Endothelial cell of umbilical vein (primary cell): ENCODE measurements at regions not wholly inside any gene's neighbourhood (a gene's known extent, or its start where the extent isn't known, plus 50 kb on each side); places are given as distances from the start of the nearest gene placed in this dataset.

Source experiments
- BruUV-seq: library from RNA; stranded (reverse); fragments of 400-500 nt; replicated peaks from 2 replicates; lab custom pipeline; 2021; lab: Mats Ljungman, UMichigan
- CTCF ChIA-PET: fragments of 300-600, 350-600 bp; sonication (Branson Sonifier 250); formaldehyde crosslinking; loops from one replicate; lab custom pipeline; 2021; ENCODE audit warnings: antibody characterized with exemption, inconsistent platforms; lab: Charles Lee
- POLR2A ChIA-PET: fragments of 300-600, 350-600 bp; sonication (Branson Sonifier 250); formaldehyde crosslinking; loops from one replicate; lab custom pipeline; 2021; ENCODE audit warnings: antibody characterized with exemption, inconsistent platforms; lab: Charles Lee
- DNase-seq: peaks from one replicate; pipeline ENCODE4 v3.0.0-alpha.2; 2011; ENCODE audit warnings: low read depth, low spot score
- FAIRE-seq: peaks from 2 replicates; lab custom pipeline; 2011; peaks lifted over from hg19 to GRCh38; lab: Jason Lieb, UNC
- H2AFZ ChIP-seq: 2 replicates; pipeline ENCODE4 v1.6.0; 2012; ENCODE audit warnings: low read depth, low read length, control low read depth, inconsistent platforms
- H3K27ac ChIP-seq: 2 replicates; pipeline ENCODE4 v1.5.1; 2011; ENCODE audit warnings: low read depth, mild to moderate bottlenecking, control low read depth, low read length, moderate library complexity; ENCODE audit not compliant: insufficient read depth
- H3K27me3 ChIP-seq, 2 experiments: 2 replicates each; pipeline versions ENCODE4 v1.6.0 to v1.6.1; 2011; ENCODE audit warnings: low read length in 2 of 2, mixed read lengths in 1 of 2; ENCODE audit not compliant: control insufficient read depth in 2 of 2, insufficient read depth in 2 of 2
- H3K36me3 ChIP-seq, 2 experiments: 2 replicates in 1 of 2; 3 replicates in 1 of 2; pipeline ENCODE4 v1.5.1; 2011; ENCODE audit warnings: low read length in 2 of 2, mild to moderate bottlenecking in 1 of 2, moderate library complexity in 1 of 2; ENCODE audit not compliant: control insufficient read depth in 2 of 2, insufficient read depth in 2 of 2; ENCODE audit errors: extremely low read depth in 1 of 2
- H3K4me1 ChIP-seq: 3 replicates; pipeline ENCODE4 v1.5.1; 2011; ENCODE audit warnings: mild to moderate bottlenecking, low read length; ENCODE audit not compliant: control insufficient read depth, insufficient read depth; ENCODE audit errors: extremely low read depth
- H3K4me2 ChIP-seq: 2 replicates; pipeline ENCODE4 v1.6.1; 2011; ENCODE audit warnings: low read length, control low read depth, mixed read lengths; ENCODE audit not compliant: insufficient read depth
- H3K4me3 ChIP-seq, 3 experiments: fragments of 200-600 bp in 1 of 3; sonication (generic), shearing (Covaris generic) in 1 of 3; replicated peaks in 1 of 3; 2 replicates each; pipeline ENCODE4 v1.5.1; 2011 to 2016; ENCODE audit warnings: control low read depth in 3 of 3, low read length in 3 of 3, mild to moderate bottlenecking in 2 of 3, inconsistent platforms in 1 of 3, low read depth in 1 of 3, moderate library complexity in 1 of 3; ENCODE audit not compliant: insufficient read depth in 1 of 3
- H3K79me2 ChIP-seq: 2 replicates; pipeline ENCODE4 v1.6.0; 2012; ENCODE audit warnings: low read length, inconsistent platforms; ENCODE audit not compliant: control insufficient read depth, insufficient read depth
- H3K9ac ChIP-seq: replicated peaks from 2 replicates; pipeline ENCODE3; 2011; ENCODE audit warnings: low read length, control low read depth; ENCODE audit not compliant: insufficient read depth; ENCODE audit errors: extremely low read depth
- H3K9me1 ChIP-seq: replicated peaks from 3 replicates; pipeline ENCODE4 v1.6.0; 2011; ENCODE audit warnings: mild to moderate bottlenecking, low read length; ENCODE audit not compliant: control insufficient read depth, insufficient read depth; ENCODE audit errors: extremely low read depth
- H3K9me3 ChIP-seq: replicated peaks from 2 replicates; pipeline ENCODE4 v1.5.1; 2012; ENCODE audit warnings: low read length, inconsistent platforms; ENCODE audit not compliant: control insufficient read depth, insufficient read depth
- H4K20me1 ChIP-seq: replicated peaks from 2 replicates; pipeline ENCODE3; 2011; ENCODE audit warnings: mild to moderate bottlenecking, low read length; ENCODE audit not compliant: control insufficient read depth, insufficient read depth; ENCODE audit errors: extremely low read depth
- EZH2 ChIP-seq: IDR thresholded peaks from 2 replicates; pipeline ENCODE4 v1.6.1; 2012; ENCODE audit warnings: borderline replicate concordance, low read depth, mild to moderate bottlenecking, moderate library complexity, low read length, inconsistent platforms; ENCODE audit not compliant: severe bottlenecking
- FOS ChIP-seq: IDR thresholded peaks from 2 replicates; pipeline ENCODE4 v1.6.1; 2011; ENCODE audit warnings: mild to moderate bottlenecking, low read length, moderate library complexity, borderline replicate concordance; ENCODE audit not compliant: insufficient read depth
- GATA2 ChIP-seq: IDR thresholded peaks from 2 replicates; pipeline ENCODE4 v1.7.0; 2011; ENCODE audit warnings: low read depth, mild to moderate bottlenecking, moderate library complexity, mixed read lengths, low read length; ENCODE audit not compliant: insufficient read length, insufficient read depth
- JUN ChIP-seq: IDR thresholded peaks from 2 replicates; pipeline ENCODE4 v1.6.1; 2011; ENCODE audit warnings: borderline replicate concordance, low read depth; ENCODE audit not compliant: insufficient read length, insufficient read depth
- MYC ChIP-seq: IDR thresholded peaks from one replicate; pipeline ENCODE4 v1.6.1; 2011; ENCODE audit warnings: mild to moderate bottlenecking, low read depth, low read length
- POLR2A ChIP-seq: IDR thresholded peaks from 2 replicates; pipeline ENCODE4 v1.6.1; 2012; ENCODE audit warnings: low read depth, mild to moderate bottlenecking, control low read depth, low read length
- POLR2AphosphoS5 ChIP-seq: IDR thresholded peaks from 2 replicates; pipeline ENCODE4 v1.6.1; 2012; ENCODE audit warnings: low read depth, mild to moderate bottlenecking, control low read depth, low read length, moderate library complexity; ENCODE audit not compliant: insufficient read depth
- dilution Hi-C: fragments of 300-500 bp; cut with MboI; formaldehyde crosslinking; loops from one replicate; pipeline ENCODE4 v1.15.0; 2019; ENCODE audit warnings: low sequenced_read_pairs; ENCODE audit not compliant: extremely low pct_ligation_motif_present
- intact Hi-C: fragments of 100-400 bp; cut with micrococcal nuclease; formaldehyde crosslinking; loops from one replicate; pipeline ENCODE4 v1.10.0; 2022
- TF ChIP-seq, protein P1 (sequence below), 2 donors: IDR thresholded peaks; 1 replicate in 1 of 2; 2 replicates in 1 of 2; pipeline ENCODE4 v1.5.1; 2011; ENCODE audit warnings: low read length in 2 of 2, mild to moderate bottlenecking in 2 of 2, moderate library complexity in 2 of 2, control low read depth in 1 of 2, inconsistent platforms in 1 of 2, low read depth in 1 of 2; ENCODE audit not compliant: insufficient read depth in 1 of 2; ENCODE audit errors: extremely low read depth in 1 of 2
- TF ChIP-seq, protein P2 (sequence below): IDR thresholded peaks from 2 replicates; pipeline ENCODE4 v1.6.1; 2011; ENCODE audit not compliant: insufficient read depth, insufficient read length

- no peaks in the 10 kb centered on the region for H3K79me2 ChIP-seq
- FAIRE-seq = no peak
- no peaks in the 10 kb centered on the region for H3K36me3 ChIP-seq
- H3K27ac ChIP-seq = no peak overlapping the region
- no peak overlapping the region for H3K9ac ChIP-seq
- no peak for TF ChIP-seq POLR2AphosphoS5
- dilution Hi-C loops (no loop called here), intact Hi-C loops (no loop called here)
- no peak overlapping the region for H2AFZ ChIP-seq
- H3K27me3 ChIP-seq = no peaks in the 10 kb centered on the region
- H4K20me1 ChIP-seq = no peaks in the 10 kb centered on the region
- no peaks in the 10 kb centered on the region for H3K9me1 ChIP-seq
- H3K4me2 ChIP-seq = no peak overlapping the region
- ChIA-PET CTCF (no interaction called here), POLR2A (no interaction called here)
- no peaks in the 10 kb centered on the region for H3K4me1 ChIP-seq
- no TSS peak for BruUV-seq
- no peaks in the 10 kb centered on the region for H3K9me3 ChIP-seq
- no peak for DNase-seq
- no peak overlapping the region for H3K4me3 ChIP-seq
Measured at GRCh38 chr10:130617985-130618384, 481.8 kb downstream of the GLRX3 start.

DNA sequence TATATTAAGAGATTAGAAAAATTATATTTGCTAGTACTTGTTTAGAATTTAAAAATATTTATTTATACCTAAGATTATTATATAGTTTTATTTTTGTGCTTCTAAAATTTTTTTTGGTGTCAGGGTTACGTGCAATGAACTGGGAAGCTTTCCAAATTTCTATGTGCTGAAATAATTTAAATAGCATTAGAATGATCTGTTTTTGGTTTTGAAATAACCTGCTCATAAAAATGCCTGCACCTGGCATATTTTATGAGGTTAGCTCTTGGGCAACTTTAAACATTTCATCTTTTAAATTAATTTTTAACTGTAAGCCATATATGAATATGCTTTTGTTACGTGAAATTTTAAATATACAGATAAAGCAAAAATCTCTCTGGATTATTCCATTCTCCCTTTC is 482.5 kb downstream of the GLRX3 start:
- Histone ChIP-seq H3K4me3 (no peak overlapping the region), H3K36me3 (no peaks in the 10 kb centered on the region), H2AFZ (no peak overlapping the region), H3K9me1 (no peaks in the 10 kb centered on the region), H3K27ac (no peak overlapping the region), H3K9ac (no peak overlapping the region), H3K4me2 (no peak overlapping the region), H3K27me3 (no peaks in the 10 kb centered on the region), H3K79me2 (no peaks in the 10 kb centered on the region), H4K20me1 (no peaks in the 10 kb centered on the region), H3K4me1 (no peaks in the 10 kb centered on the region), H3K9me3 (no peaks in the 10 kb centered on the region)
- dilution Hi-C loops = no loop called here
- FAIRE-seq = no peak
- intact Hi-C loops = no loop called here
- TF ChIP-seq FOS = no peak
- no peak for TF ChIP-seq POLR2AphosphoS5
- no peak for TF ChIP-seq GATA2
- TF ChIP-seq, protein P1, sequence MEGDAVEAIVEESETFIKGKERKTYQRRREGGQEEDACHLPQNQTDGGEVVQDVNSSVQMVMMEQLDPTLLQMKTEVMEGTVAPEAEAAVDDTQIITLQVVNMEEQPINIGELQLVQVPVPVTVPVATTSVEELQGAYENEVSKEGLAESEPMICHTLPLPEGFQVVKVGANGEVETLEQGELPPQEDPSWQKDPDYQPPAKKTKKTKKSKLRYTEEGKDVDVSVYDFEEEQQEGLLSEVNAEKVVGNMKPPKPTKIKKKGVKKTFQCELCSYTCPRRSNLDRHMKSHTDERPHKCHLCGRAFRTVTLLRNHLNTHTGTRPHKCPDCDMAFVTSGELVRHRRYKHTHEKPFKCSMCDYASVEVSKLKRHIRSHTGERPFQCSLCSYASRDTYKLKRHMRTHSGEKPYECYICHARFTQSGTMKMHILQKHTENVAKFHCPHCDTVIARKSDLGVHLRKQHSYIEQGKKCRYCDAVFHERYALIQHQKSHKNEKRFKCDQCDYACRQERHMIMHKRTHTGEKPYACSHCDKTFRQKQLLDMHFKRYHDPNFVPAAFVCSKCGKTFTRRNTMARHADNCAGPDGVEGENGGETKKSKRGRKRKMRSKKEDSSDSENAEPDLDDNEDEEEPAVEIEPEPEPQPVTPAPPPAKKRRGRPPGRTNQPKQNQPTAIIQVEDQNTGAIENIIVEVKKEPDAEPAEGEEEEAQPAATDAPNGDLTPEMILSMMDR (IDR thresholded peaks at IDR 0.05; ENCODE audit: extremely low read depth in 1 of 2, insufficient read depth in 1 of 2, low read depth in 1 of 2, low read length in 2 of 2) = no peak
- TF ChIP-seq JUN = no peak
- TF ChIP-seq POLR2A = no peak
- TF ChIP-seq MYC = no peak
- TF ChIP-seq EZH2 = no peak
- TF ChIP-seq, protein P2, sequence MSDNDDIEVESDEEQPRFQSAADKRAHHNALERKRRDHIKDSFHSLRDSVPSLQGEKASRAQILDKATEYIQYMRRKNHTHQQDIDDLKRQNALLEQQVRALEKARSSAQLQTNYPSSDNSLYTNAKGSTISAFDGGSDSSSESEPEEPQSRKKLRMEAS = no peak
- CTCF ChIA-PET = no interaction called here
- DNase-seq = no peak
- POLR2A ChIA-PET = no interaction called here
- BruUV-seq = no TSS peak
